ENCODE measurements at regions not wholly inside any gene's neighbourhood (a gene's known extent, or its start where the extent isn't known, plus 50 kb on each side); places are given as distances from the start of the nearest gene placed in this dataset.

GRCh38 chr11:87957961-87958360, 217.3 kb downstream of the RAB38 start:
- no peak for DNase-seq
- H3K9me3 Mint-ChIP-seq = no peaks in the 10 kb centered on the region
- no peaks in the 10 kb centered on the region for H3K36me3 Mint-ChIP-seq (ENCODE audit: low read depth)
- H3K27ac Mint-ChIP-seq = no peak overlapping the region
- ChIA-PET CTCF (no interaction called here), POLR2A (no interaction called here)
- no peaks in the 10 kb centered on the region for H3K4me1 Mint-ChIP-seq
- peaks cover 4% of the 10 kb centered on the region for H3K27me3 Mint-ChIP-seq
- no peak overlapping the region for H3K4me3 Mint-ChIP-seq

DNA sequence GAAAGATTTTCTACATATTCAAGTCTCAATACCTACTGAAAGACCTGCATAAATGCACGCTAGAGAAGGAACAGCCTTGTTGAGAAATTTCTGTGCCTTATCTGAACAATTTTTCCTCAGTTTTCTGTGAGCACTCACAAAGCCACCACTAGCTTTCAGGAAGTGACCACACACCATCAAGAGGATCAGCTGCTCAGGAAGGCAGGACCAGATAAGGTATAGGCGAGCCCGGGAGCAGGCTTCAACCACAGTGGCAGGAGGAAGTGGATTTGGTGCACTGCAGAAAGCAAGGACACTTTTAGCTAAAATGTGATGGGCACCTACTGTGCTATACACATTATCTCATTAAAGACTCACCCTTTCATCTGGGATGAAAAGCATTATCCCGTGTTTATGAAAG, 220.8 kb downstream of the RAB38 start:
- no peak overlapping the region for H3K27ac Mint-ChIP-seq
- H3K4me3 Mint-ChIP-seq = no peak overlapping the region
- peaks cover 4% of the 10 kb centered on the region for H3K27me3 Mint-ChIP-seq
- no peaks in the 10 kb centered on the region for H3K36me3 Mint-ChIP-seq (ENCODE audit: low read depth)
- POLR2A ChIA-PET = no interaction called here
- no peaks in the 10 kb centered on the region for H3K9me3 Mint-ChIP-seq
- CTCF ChIA-PET = no interaction called here
- DNase-seq = no peak
- no peaks in the 10 kb centered on the region for H3K4me1 Mint-ChIP-seq

GRCh38 chr11:87942786-87943185, 232.5 kb downstream of the RAB38 start:
- Mint-ChIP-seq H3K4me1 (no peaks in the 10 kb centered on the region), H3K27me3 (peaks cover 2% of the 10 kb centered on the region), H3K27ac (no peak overlapping the region), H3K36me3 (ENCODE audit: low read depth) (no peaks in the 10 kb centered on the region), H3K9me3 (no peaks in the 10 kb centered on the region), H3K4me3 (no peak overlapping the region)
- POLR2A ChIA-PET = no interaction called here
- DNase-seq = no peak
- CTCF ChIA-PET = interaction anchor here (0.6 kb wide), 1 partner anchor 49 kb away, joined by 3 read pairs; no protein-coding TSS in a partner anchor

GRCh38 chr11:87934182-87934581, 241.1 kb downstream of the RAB38 start:
- POLR2A ChIA-PET = no interaction called here

GRCh38 chr11:87926250-87926970, 248.8 kb downstream of the RAB38 start:
- no peak for DNase-seq
- Mint-ChIP-seq H3K4me3 (no peak overlapping the region), H3K27ac (no peak overlapping the region), H3K4me1 (no peaks in the 10 kb centered on the region), H3K36me3 (ENCODE audit: low read depth) (no peaks in the 10 kb centered on the region), H3K9me3 (no peaks in the 10 kb centered on the region), H3K27me3 (no peaks in the 10 kb centered on the region)
- ChIA-PET CTCF (no interaction called here), POLR2A (no interaction called here)

More at GRCh38 chr11:87934182-87934581, 241.1 kb downstream of the RAB38 start:
- CTCF ChIA-PET = interaction anchor here (0.6 kb wide), 2 partner anchors 319 to 1359 kb away, joined by 4 read pairs; no protein-coding TSS in a partner anchor
- no peak for DNase-seq
- no peak overlapping the region for H3K4me3 Mint-ChIP-seq
- H3K27me3 Mint-ChIP-seq = no peaks in the 10 kb centered on the region
- H3K4me1 Mint-ChIP-seq = no peaks in the 10 kb centered on the region
- no peak overlapping the region for H3K27ac Mint-ChIP-seq
- no peaks in the 10 kb centered on the region for H3K36me3 Mint-ChIP-seq (ENCODE audit: low read depth)
- no peaks in the 10 kb centered on the region for H3K9me3 Mint-ChIP-seq

DNA sequence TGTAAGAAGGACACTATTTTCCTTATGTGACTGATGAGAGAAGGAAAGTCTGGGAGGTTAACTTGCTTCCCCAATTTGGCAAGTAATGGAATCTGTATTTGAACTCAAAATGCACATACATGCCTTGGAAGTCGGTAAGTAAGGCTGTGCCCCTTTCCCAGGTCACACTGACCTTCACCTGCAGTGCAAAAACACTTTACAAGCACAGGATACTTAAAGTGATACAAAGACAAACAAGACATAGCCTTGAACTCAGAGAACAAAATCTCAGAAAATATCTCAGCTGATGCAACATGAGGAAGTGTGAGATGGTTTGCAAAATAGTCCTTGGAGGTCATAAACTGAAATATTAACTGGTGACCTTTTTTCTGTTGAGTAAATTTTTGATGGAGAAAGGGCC, 251.1 kb downstream of the RAB38 start:
- H3K4me1 Mint-ChIP-seq = no peaks in the 10 kb centered on the region
- DNase-seq = no peak
- H3K27me3 Mint-ChIP-seq = no peaks in the 10 kb centered on the region
- H3K4me3 Mint-ChIP-seq = no peak overlapping the region
- POLR2A ChIA-PET = no interaction called here
- no peak overlapping the region for H3K27ac Mint-ChIP-seq
- no peaks in the 10 kb centered on the region for H3K9me3 Mint-ChIP-seq
- no peaks in the 10 kb centered on the region for H3K36me3 Mint-ChIP-seq (ENCODE audit: low read depth)
- CTCF ChIA-PET = no interaction called here

DNA sequence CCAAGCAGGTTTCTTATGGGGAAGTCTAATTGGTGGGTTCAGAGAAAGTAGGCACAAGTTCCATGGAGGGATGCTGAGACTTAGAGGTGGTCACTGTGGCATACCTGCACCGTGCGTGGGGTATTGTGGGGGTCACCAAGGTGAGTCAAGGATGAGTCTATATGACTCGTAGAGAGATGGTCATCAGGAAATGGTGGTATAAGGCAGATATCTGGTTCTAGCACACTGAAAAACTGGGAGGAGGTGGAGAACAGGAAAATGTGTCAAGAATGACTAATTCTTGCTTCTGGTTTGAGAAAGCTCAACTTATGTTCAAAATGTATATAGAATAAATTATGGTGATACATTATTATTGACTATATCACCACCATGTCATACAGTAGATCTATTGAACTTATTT, 258.1 kb downstream of the RAB38 start:
- H3K27ac Mint-ChIP-seq = no peak overlapping the region
- H3K4me1 Mint-ChIP-seq = no peaks in the 10 kb centered on the region
- H3K36me3 Mint-ChIP-seq (ENCODE audit: low read depth) = no peaks in the 10 kb centered on the region
- no peak for DNase-seq
- H3K27me3 Mint-ChIP-seq = no peaks in the 10 kb centered on the region
- POLR2A ChIA-PET = no interaction called here
- CTCF ChIA-PET = interaction anchor here (0.7 kb wide), 1 partner anchor 35 kb away, joined by 3 read pairs; no protein-coding TSS in a partner anchor
- no peak overlapping the region for H3K4me3 Mint-ChIP-seq
- H3K9me3 Mint-ChIP-seq = peaks cover 2% of the 10 kb centered on the region

- no peaks in the 10 kb centered on the region for H3K27me3 Mint-ChIP-seq
- no peaks in the 10 kb centered on the region for H3K9me3 Mint-ChIP-seq
- H3K4me1 Mint-ChIP-seq = no peaks in the 10 kb centered on the region
- CTCF ChIA-PET = no interaction called here
- no peak overlapping the region for H3K27ac Mint-ChIP-seq
- H3K4me3 Mint-ChIP-seq = no peak overlapping the region
- POLR2A ChIA-PET = no interaction called here
- no peaks in the 10 kb centered on the region for H3K36me3 Mint-ChIP-seq (ENCODE audit: low read depth)
- DNase-seq = no peak
These were observed 266.1 kb downstream of the RAB38 start for GRCh38 chr11:87909178-87909577.

DNA sequence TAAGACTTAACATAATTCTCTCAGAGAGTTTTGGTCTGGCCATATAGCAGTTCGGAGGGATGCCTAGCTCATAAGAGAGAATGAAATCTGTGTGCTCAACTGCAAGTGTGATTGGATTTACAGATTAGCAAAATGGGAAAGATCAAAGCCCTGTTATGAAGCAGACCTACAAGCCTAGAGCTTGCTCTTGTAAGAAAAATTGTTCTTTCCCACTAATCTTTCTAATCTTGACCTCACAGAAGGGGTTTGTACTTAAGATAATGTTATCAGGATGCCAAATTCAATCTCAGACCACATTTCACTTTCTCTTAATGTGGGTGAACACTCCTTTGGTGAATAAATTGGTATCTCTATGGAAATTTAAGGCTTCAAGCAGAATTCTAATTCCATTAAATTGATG, 267.2 kb downstream of the RAB38 start:
- ChIA-PET POLR2A (no interaction called here), CTCF (no interaction called here)
- no peaks in the 10 kb centered on the region for H3K4me1 Mint-ChIP-seq

GRCh38 chr11:87903345-87903744, 271.9 kb downstream of the RAB38 start:
- ChIA-PET CTCF (no interaction called here), POLR2A (no interaction called here)
- no peaks in the 10 kb centered on the region for H3K27me3 Mint-ChIP-seq
- no peaks in the 10 kb centered on the region for H3K4me1 Mint-ChIP-seq
- no peaks in the 10 kb centered on the region for H3K9me3 Mint-ChIP-seq
- H3K4me3 Mint-ChIP-seq = no peak overlapping the region
- H3K27ac Mint-ChIP-seq = no peak overlapping the region
- no peak for DNase-seq
- H3K36me3 Mint-ChIP-seq (ENCODE audit: low read depth) = no peaks in the 10 kb centered on the region

More for the DNA sequence above, 267.2 kb downstream of the RAB38 start:
- no peaks in the 10 kb centered on the region for H3K36me3 Mint-ChIP-seq (ENCODE audit: low read depth)
- no peaks in the 10 kb centered on the region for H3K27me3 Mint-ChIP-seq
- no peak overlapping the region for H3K4me3 Mint-ChIP-seq
- no peak overlapping the region for H3K27ac Mint-ChIP-seq
- H3K9me3 Mint-ChIP-seq = no peaks in the 10 kb centered on the region
- no peak for DNase-seq

GRCh38 chr11:87901341-87901740, 273.9 kb downstream of the RAB38 start:
- Mint-ChIP-seq H3K9me3 (no peaks in the 10 kb centered on the region), H3K27ac (no peak overlapping the region), H3K27me3 (peaks cover 2% of the 10 kb centered on the region), H3K36me3 (ENCODE audit: low read depth) (no peaks in the 10 kb centered on the region), H3K4me1 (no peaks in the 10 kb centered on the region), H3K4me3 (no peak overlapping the region)
- POLR2A ChIA-PET = no interaction called here
- CTCF ChIA-PET = no interaction called here
- DNase-seq = no peak

GRCh38 chr11:87897921-87898320, 277.3 kb downstream of the RAB38 start:
- H3K27ac Mint-ChIP-seq = no peak overlapping the region
- no peaks in the 10 kb centered on the region for H3K36me3 Mint-ChIP-seq (ENCODE audit: low read depth)
- peaks cover 4% of the 10 kb centered on the region for H3K27me3 Mint-ChIP-seq
- ChIA-PET CTCF (no interaction called here), POLR2A (no interaction called here)
- H3K9me3 Mint-ChIP-seq = no peaks in the 10 kb centered on the region
- DNase-seq = no peak
- H3K4me3 Mint-ChIP-seq = no peak overlapping the region
- H3K4me1 Mint-ChIP-seq = no peaks in the 10 kb centered on the region

DNA sequence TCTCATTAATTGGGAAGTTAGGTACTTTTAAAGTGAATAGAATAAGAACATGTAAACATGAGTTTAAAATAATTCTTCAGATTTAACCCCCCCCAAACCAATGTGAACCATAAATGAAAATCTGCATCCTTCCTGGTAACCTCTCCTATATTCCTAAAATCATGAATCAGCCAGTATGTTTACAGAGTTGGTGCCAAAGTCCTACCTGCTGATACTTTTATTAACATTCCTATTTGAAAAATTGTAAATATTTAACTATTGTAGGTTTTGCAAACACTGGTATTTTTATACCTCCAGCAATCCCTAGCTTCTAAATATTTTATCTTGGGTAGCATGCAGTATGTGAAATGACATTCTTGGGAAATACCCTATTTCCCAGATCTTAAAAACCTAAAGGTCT, 278.2 kb downstream of the RAB38 start:
- no peaks in the 10 kb centered on the region for H3K4me1 Mint-ChIP-seq
- no peaks in the 10 kb centered on the region for H3K36me3 Mint-ChIP-seq (ENCODE audit: low read depth)
- no peak overlapping the region for H3K4me3 Mint-ChIP-seq
- H3K27ac Mint-ChIP-seq = no peak overlapping the region
- ChIA-PET CTCF (no interaction called here), POLR2A (no interaction called here)
- peaks cover 4% of the 10 kb centered on the region for H3K27me3 Mint-ChIP-seq
- DNase-seq = no peak
- no peaks in the 10 kb centered on the region for H3K9me3 Mint-ChIP-seq

- peaks cover 4% of the 10 kb centered on the region for H3K27me3 Mint-ChIP-seq
- ChIA-PET CTCF (interaction anchor here (1.2 kb wide), 1 partner anchor 10 kb away, joined by 3 read pairs; no protein-coding TSS in a partner anchor), POLR2A (no interaction called here)
- no peak overlapping the region for H3K27ac Mint-ChIP-seq
- H3K4me1 Mint-ChIP-seq = no peaks in the 10 kb centered on the region
- no peaks in the 10 kb centered on the region for H3K9me3 Mint-ChIP-seq
- no peaks in the 10 kb centered on the region for H3K36me3 Mint-ChIP-seq (ENCODE audit: low read depth)
- DNase-seq = no peak
- H3K4me3 Mint-ChIP-seq = no peak overlapping the region
These were observed 280.3 kb downstream of the RAB38 start for GRCh38 chr11:87894961-87895360.

Data from activated CD4-positive, alpha-beta T cell treated with anti-CD3 and anti-CD28 coated beads, Interleukin-2, amount 10 ng/mL, durations not matched to agents 7 days and 5 days (primary cell).